ENCODE measurements at regions not wholly inside any gene's neighbourhood (a gene's known extent, or its start where the extent isn't known, plus 50 kb on each side); places are given as distances from the start of the nearest gene placed in this dataset.

DNA sequence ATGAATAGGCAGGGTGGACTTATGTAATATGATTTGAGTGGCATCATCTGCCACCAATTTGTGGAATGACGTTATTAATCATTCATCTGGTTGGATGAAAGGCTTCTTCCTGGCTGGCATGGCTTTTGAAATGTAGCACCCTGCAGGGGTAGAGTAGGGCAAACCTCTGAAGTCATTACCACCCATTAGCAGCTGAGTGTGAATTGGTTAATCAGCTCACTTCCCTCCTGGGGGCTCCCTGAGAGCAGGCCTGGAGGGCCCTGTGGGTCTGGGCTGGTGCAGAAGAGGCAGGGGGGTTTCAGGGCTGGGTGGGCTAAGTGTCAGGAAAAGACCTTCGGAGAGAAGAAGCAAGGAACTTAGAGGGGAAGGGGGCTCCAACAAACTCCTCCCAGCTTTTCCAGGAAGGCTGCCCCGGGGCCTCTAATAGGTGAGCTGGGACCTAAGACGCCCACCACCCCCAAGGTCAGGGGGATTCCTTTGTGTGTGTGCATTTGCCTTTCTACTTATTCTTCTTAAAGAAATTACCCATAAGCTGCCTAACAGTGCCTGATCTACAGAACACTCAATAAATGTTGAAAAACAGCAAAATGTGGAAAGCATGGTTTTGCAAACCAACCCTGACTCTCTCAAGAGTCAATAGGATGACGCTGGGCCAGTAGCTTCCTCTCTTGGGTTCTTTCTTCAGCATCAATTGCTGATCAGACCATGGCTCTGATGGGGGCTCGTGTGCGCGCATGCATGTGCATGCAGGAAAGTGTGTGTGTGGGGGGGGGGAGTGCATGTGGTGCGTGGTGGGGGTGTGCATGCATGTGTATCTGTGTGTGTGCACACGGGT is 49.7 kb upstream of the ZNF516 start:
- no peak for DNase-seq (ENCODE audit: low spot score)

All from ecto neural progenitor cell (in vitro differentiated cells).